HepG2 (cell line): ENCODE measurements at regions not wholly inside any gene's neighbourhood (a gene's known extent, or its start where the extent isn't known, plus 50 kb on each side); places are given as distances from the start of the nearest gene placed in this dataset.

Experiments
- ATAC-seq: fragments of 200-7000 bp; cut with Tn5 transposase; 3 replicates; pipeline ENCODE4 v1.9.1; 2020; ENCODE audit warnings: mild to moderate bottlenecking, moderate library complexity
- BruUV-seq: library from RNA; stranded (reverse); fragments of 400-500 nt; replicated peaks from 2 replicates; lab custom pipeline; 2021; lab: Mats Ljungman, UMichigan
- CTCF ChIA-PET: fragments of 300-600 bp; formaldehyde crosslinking; extraction: SDS; loops from one replicate; lab custom pipeline; 2021; ENCODE audit warnings: low total read pairs, inconsistent platforms, low intra/inter-chr PET ratio; lab: Yijun Ruan, JAX
- POLR2A ChIA-PET: fragments of 350-600 bp; sonication (Branson Sonifier 250); formaldehyde crosslinking; loops from one replicate; lab custom pipeline; 2020; ENCODE audit warnings: antibody characterized with exemption, inconsistent platforms; lab: Yijun Ruan, JAX
- DNase-seq: peaks from one replicate; pipeline ENCODE4 v3.0.0-alpha.2; 2015; ENCODE audit warnings: low spot score
- FAIRE-seq: peaks from 3 replicates; lab custom pipeline; 2011; peaks lifted over from hg19 to GRCh38; lab: Jason Lieb, UNC
- H2AFZ ChIP-seq: one replicate; pipeline ENCODE4 v1.6.1; 2011; ENCODE audit warnings: low read length, inconsistent platforms
- H3K27ac ChIP-seq: fragments of 300-600 bp; 3 replicates; pipeline ENCODE4 v1.8.0; 2011; ENCODE audit warnings: mixed run types, mild to moderate bottlenecking, mixed read lengths, low read length, inconsistent platforms; ENCODE audit not compliant: insufficient read depth; ENCODE audit errors: extremely low read length
- H3K27me3 ChIP-seq, 2 experiments: fragments of 200-600 bp in 1 of 2; 2 replicates in 1 of 2; 3 replicates in 1 of 2; pipeline versions ENCODE4 v1.6.0 to v1.8.0; 2011; ENCODE audit warnings: low read length in 2 of 2, mild to moderate bottlenecking in 2 of 2, moderate library complexity in 2 of 2, inconsistent platforms in 1 of 2; ENCODE audit not compliant: insufficient read depth in 2 of 2, control insufficient read depth in 1 of 2
- H3K36me3 ChIP-seq, 2 experiments: fragments of 200-600 bp in 1 of 2; replicated peaks in 1 of 2; 2 replicates in 1 of 2; 3 replicates in 1 of 2; pipeline versions ENCODE4 v1.5.1 to v1.8.0; 2011; ENCODE audit warnings: low read length in 2 of 2, inconsistent platforms in 1 of 2; ENCODE audit not compliant: insufficient read depth in 2 of 2, control insufficient read depth in 1 of 2
- H3K4me1 ChIP-seq: 2 replicates; pipeline ENCODE4 v1.5.1; 2012; ENCODE audit warnings: low read length, inconsistent platforms; ENCODE audit not compliant: insufficient read depth
- H3K4me2 ChIP-seq: 2 replicates; pipeline ENCODE4 v1.6.0; 2011; ENCODE audit warnings: low read depth, low read length, inconsistent platforms
- H3K4me3 ChIP-seq, 3 experiments: fragments of 200-600 bp in 1 of 3; sonication (generic), shearing (Covaris generic) in 1 of 3; replicated peaks in 1 of 3; 2 replicates each; pipeline ENCODE4 v1.5.1; 2011 to 2016; ENCODE audit warnings: low read length in 3 of 3, inconsistent platforms in 2 of 3, low read depth in 2 of 3, mild to moderate bottlenecking in 2 of 3, control low read depth in 1 of 3, mixed read lengths in 1 of 3; ENCODE audit not compliant: insufficient read depth in 1 of 3
- H3K79me2 ChIP-seq: one replicate; pipeline ENCODE4 v1.6.1; 2011; ENCODE audit warnings: low read length, inconsistent platforms; ENCODE audit not compliant: insufficient read depth
- H3K9ac ChIP-seq: 2 replicates; pipeline ENCODE4 v1.6.0; 2011; ENCODE audit warnings: mild to moderate bottlenecking, low read depth, low read length, inconsistent platforms; ENCODE audit not compliant: insufficient read depth
- H3K9me3 ChIP-seq: 2 replicates; pipeline ENCODE4 v1.5.1; 2012; ENCODE audit warnings: mild to moderate bottlenecking, low read length
- H4K20me1 ChIP-seq: 2 replicates; pipeline ENCODE4 v1.6.0; 2011; ENCODE audit warnings: inconsistent platforms, mild to moderate bottlenecking, low read length, moderate library complexity; ENCODE audit not compliant: insufficient read depth
- HNF1B ChIP-seq: sonication (generic); formaldehyde crosslinking; IDR thresholded peaks from 2 replicates; pipeline ENCODE4 v1.5.1; 2020; ENCODE audit warnings: mild to moderate bottlenecking, moderate library complexity, missing genetic modification reagents
- SNAPC4 ChIP-seq: sonication (generic); formaldehyde crosslinking; IDR thresholded peaks from 2 replicates; pipeline ENCODE4 v1.4.0; 2020; ENCODE audit warnings: mild to moderate bottlenecking, missing genetic modification reagents
- STAT6 ChIP-seq: sonication (generic); formaldehyde crosslinking; IDR thresholded peaks from 2 replicates; pipeline ENCODE4 v1.4.0; 2020; ENCODE audit warnings: missing genetic modification reagents, mild to moderate bottlenecking, borderline replicate concordance
- ZBTB7B ChIP-seq: sonication (generic); formaldehyde crosslinking; IDR thresholded peaks from 2 replicates; pipeline ENCODE4 v1.4.0; 2020; ENCODE audit warnings: missing genetic modification reagents
- ZNF878 ChIP-seq: sonication (generic); formaldehyde crosslinking; IDR thresholded peaks from 2 replicates; pipeline ENCODE4 v1.8.1; 2023; ENCODE audit warnings: mild to moderate bottlenecking, missing genetic modification reagents, moderate library complexity
- WGBS: methylation state at CpG from one replicate; pipeline ENCODE4 v1.1.6; 2017; ENCODE audit warnings: low lambda C conversion rate; 5-methylcytosine and 5-hydroxymethylcytosine counted together
- in situ Hi-C: cut with HindIII; loops from 2 replicates; pipeline ENCODE4 v1.10.0; 2017; ENCODE audit warnings: low pct_unique_long_range_greater_than_20kb; ENCODE audit not compliant: extremely low pct_ligation_motif_present
- intact Hi-C: fragments of 100-400 bp; cut with micrococcal nuclease; formaldehyde crosslinking; loops from one replicate; pipeline ENCODE4 v1.10.0; 2022; ENCODE audit not compliant: unreplicated experiment

- no peak for TF ChIP-seq ZNF878 (CRISPR knock-in tag)
- no peak for TF ChIP-seq ZBTB7B (CRISPR knock-in tag)
- TF ChIP-seq STAT6 (CRISPR knock-in tag), result no peak
These were observed 93.6 kb upstream of the ACTRT2 start (continued) for GRCh38 chr1:2927393-2928360.

- peaks cover 25 to 90% of the 10 kb centered on the region in 2 experiments for H3K27me3 ChIP-seq
- TF ChIP-seq SNAPC4 (no peak), HNF1B (no peak)
These were observed 92.6 kb upstream of the ACTRT2 start for GRCh38 chr1:2928366-2929325.

More at GRCh38 chr1:2928366-2929325, 92.6 kb upstream of the ACTRT2 start:
- in situ Hi-C loops, result no loop called here
- no peak for DNase-seq
- intact Hi-C loops, result no loop called here
- Histone ChIP-seq H3K36me3 (no peaks in the 10 kb centered on the region), H3K9me3 (no peaks in the 10 kb centered on the region), H3K27ac (no peak overlapping the region), H3K79me2 (no peaks in the 10 kb centered on the region), H3K4me2 (no peak overlapping the region), H2AFZ (no peak overlapping the region), H3K4me1 (no peaks in the 10 kb centered on the region), H3K4me3 (no peak overlapping the region), H3K9ac (no peak overlapping the region), H4K20me1 (peaks cover 3% of the 10 kb centered on the region; the same call in 1 of the 2 replicates)
- 50% methylated on average over 4 of the region's 42 CpGs for WGBS
- no TSS peak for BruUV-seq
- ChIA-PET CTCF (no interaction called here), POLR2A (no interaction called here)
- no peak for FAIRE-seq
- no peak for ATAC-seq
